Prostate gland (tissue), 2 donors: ENCODE measurements at regions not wholly inside any gene's neighbourhood (a gene's known extent, or its start where the extent isn't known, plus 50 kb on each side); places are given as distances from the start of the nearest gene placed in this dataset.

Source experiments
- DNase-seq: peaks from one replicate; pipeline ENCODE4 v3.0.0-alpha.2; 2019; ENCODE audit warnings: low spot score
- H3K27ac ChIP-seq, 2 donors: fragments of 200-600 bp; sonication (generic); 2 replicates each; pipeline ENCODE4 v1.5.1; 2017 to 2019
- H3K27me3 ChIP-seq: fragments of 200-600 bp; sonication (generic); replicated peaks from 2 replicates; pipeline ENCODE4 v1.5.1; 2019; ENCODE audit not compliant: insufficient read depth
- H3K36me3 ChIP-seq, 2 donors: fragments of 200-600 bp; sonication (generic); 1 replicate in 1 of 2; 2 replicates in 1 of 2; pipeline versions ENCODE4 v1.5.1 to v1.8.1; 2017 to 2019
- H3K4me1 ChIP-seq: fragments of 200-600 bp; sonication (generic); replicated peaks from 2 replicates; pipeline ENCODE4 v1.5.1; 2019
- H3K4me3 ChIP-seq, 2 donors: fragments of 200-600 bp; sonication (generic); 2 replicates each; pipeline ENCODE4 v1.5.1; 2017 to 2019
- H3K9me3 ChIP-seq: fragments of 200-600 bp; sonication (generic); 2 replicates; pipeline ENCODE4 v1.5.1; 2017
- CTCF ChIP-seq, 4 experiments: fragments of 200-600 bp in 2 of 4; fragments of 450-650 bp in 2 of 4; sonication (generic) in 2 of 4; IDR thresholded peaks; 1 replicate in 3 of 4; 2 replicates in 1 of 4; pipeline ENCODE4 v1.5.1; 2016 to 2019; ENCODE audit warnings: antibody characterized with exemption in 4 of 4, mild to moderate bottlenecking in 2 of 4, moderate library complexity in 2 of 4
- POLR2A ChIP-seq: fragments of 450-650 bp; IDR thresholded peaks from one replicate; pipeline ENCODE4 v1.6.1; 2016; ENCODE audit warnings: antibody characterized with exemption, mild to moderate bottlenecking
- POLR2AphosphoS5 ChIP-seq: sonication (generic); formaldehyde crosslinking; IDR thresholded peaks from one replicate; pipeline ENCODE4 v1.6.1; 2017; ENCODE audit warnings: antibody characterized with exemption
- WGBS: methylation state at CpG from one replicate; pipeline ENCODE4 v1.1.5; 2018; 5-methylcytosine and 5-hydroxymethylcytosine counted together
- intact Hi-C: fragments of 100-400 bp; cut with DNase I; formaldehyde crosslinking; loops from one replicate; pipeline ENCODE4 v1.14.2; 2022

- Histone ChIP-seq H3K27me3 (no peaks in the 10 kb centered on the region), H3K9me3 (no peaks in the 10 kb centered on the region), H3K4me1 (no peaks in the 10 kb centered on the region), H3K4me3 (no peak overlapping the region), H3K27ac (no peak overlapping the region), H3K36me3 (no peaks in the 10 kb centered on the region)
- intact Hi-C loops: no loop called here
- TF ChIP-seq POLR2A: no peak
- WGBS: 93% methylated on average over 9 of the region's 9 CpGs
- no peak for DNase-seq
These were observed 273.8 kb downstream of the RPS6KC1 start for GRCh38 chr1:213324859-213325258.

GRCh38 chr1:213325482-213325881, 274.4 kb downstream of the RPS6KC1 start:
- intact Hi-C loops: no loop called here
- no peak overlapping the region for H3K27ac ChIP-seq
- no peaks in the 10 kb centered on the region for H3K27me3 ChIP-seq
- 85% methylated on average over 9 of the region's 9 CpGs for WGBS
- TF ChIP-seq CTCF (IDR thresholded peaks at IDR 0.05): no peak
- no peak for TF ChIP-seq POLR2A
- TF ChIP-seq POLR2AphosphoS5: no peak
- no peak for DNase-seq
- H3K36me3 ChIP-seq: no peaks in the 10 kb centered on the region
- no peaks in the 10 kb centered on the region for H3K4me1 ChIP-seq
- H3K4me3 ChIP-seq: no peak overlapping the region
- no peaks in the 10 kb centered on the region for H3K9me3 ChIP-seq

- Histone ChIP-seq H3K27me3 (no peaks in the 10 kb centered on the region), H3K4me3 (no peak overlapping the region), H3K27ac (no peak overlapping the region), H3K36me3 (no peaks in the 10 kb centered on the region), H3K9me3 (no peaks in the 10 kb centered on the region), H3K4me1 (no peaks in the 10 kb centered on the region)
- DNase-seq: no peak
- intact Hi-C loops: no loop called here
- 72% methylated on average over 2 of the region's 2 CpGs for WGBS
- no peak for TF ChIP-seq POLR2AphosphoS5
- TF ChIP-seq CTCF (IDR thresholded peaks at IDR 0.05): no peak
- no peak for TF ChIP-seq POLR2A
These were observed 275.4 kb downstream of the RPS6KC1 start for GRCh38 chr1:213326281-213327016.

- TF ChIP-seq POLR2AphosphoS5: no peak
- no peak for TF ChIP-seq CTCF (IDR thresholded peaks at IDR 0.05)
- TF ChIP-seq POLR2A: no peak
- 66% methylated on average over 5 of the region's 5 CpGs for WGBS
- DNase-seq: no peak
These were observed 276.1 kb downstream of the RPS6KC1 start for GRCh38 chr1:213327017-213327667.

GRCh38 chr1:213329406-213330008, 278.5 kb downstream of the RPS6KC1 start:
- Histone ChIP-seq H3K36me3 (no peaks in the 10 kb centered on the region), H3K9me3 (no peaks in the 10 kb centered on the region), H3K27ac (no peak overlapping the region), H3K4me3 (no peak overlapping the region), H3K27me3 (no peaks in the 10 kb centered on the region), H3K4me1 (no peaks in the 10 kb centered on the region)
- intact Hi-C loops: no loop called here
- no peak for DNase-seq
- TF ChIP-seq POLR2A (no peak), CTCF (IDR thresholded peaks at IDR 0.05) (no peak), POLR2AphosphoS5 (no peak)
- WGBS: 65% methylated on average over 11 of the region's 11 CpGs

More at GRCh38 chr1:213327017-213327667, 276.1 kb downstream of the RPS6KC1 start:
- H3K27ac ChIP-seq: no peak overlapping the region
- intact Hi-C loops: no loop called here
- no peaks in the 10 kb centered on the region for H3K36me3 ChIP-seq
- H3K4me1 ChIP-seq: no peaks in the 10 kb centered on the region
- H3K27me3 ChIP-seq: no peaks in the 10 kb centered on the region
- no peak overlapping the region for H3K4me3 ChIP-seq
- H3K9me3 ChIP-seq: no peaks in the 10 kb centered on the region
